Spinal cord (tissue), 9 donors: ENCODE measurements at regions not wholly inside any gene's neighbourhood (a gene's known extent, or its start where the extent isn't known, plus 50 kb on each side); places are given as distances from the start of the nearest gene placed in this dataset.

ENCODE experiments used
- DNase-seq, 6 donors: peaks; one replicate each; pipeline versions ENCODE4 v3.0.0 to v3.0.0-alpha.2; 2013 to 2015; ENCODE audit warnings: low spot score in 6 of 6, low read depth in 4 of 6
- H3K27ac ChIP-seq: one replicate; pipeline ENCODE4 v1.5.1; 2013; ENCODE audit warnings: low read depth, low read length, control low read depth
- H3K27me3 ChIP-seq: one replicate; pipeline ENCODE4 v1.6.1; 2013; ENCODE audit warnings: low read length; ENCODE audit not compliant: control insufficient read depth, insufficient read depth
- H3K36me3 ChIP-seq: one replicate; pipeline ENCODE4 v1.6.1; 2013; ENCODE audit warnings: low read length; ENCODE audit not compliant: control insufficient read depth, insufficient read depth
- H3K4me1 ChIP-seq: one replicate; pipeline ENCODE4 v1.6.1; 2013; ENCODE audit warnings: low read length; ENCODE audit not compliant: control insufficient read depth, insufficient read depth
- H3K4me3 ChIP-seq: one replicate; pipeline ENCODE4 v1.5.1; 2013; ENCODE audit warnings: low read depth, low read length, control low read depth
- H3K9me3 ChIP-seq: one replicate; pipeline ENCODE4 v1.6.1; 2013; ENCODE audit warnings: low read length; ENCODE audit not compliant: control insufficient read depth, insufficient read depth
- WGBS: methylation state at CpG from one replicate; pipeline ENCODE4 v1.1.5; 2013; ENCODE audit warnings: missing lambda C conversion rate; ENCODE audit not compliant: insufficient coverage; 5-methylcytosine and 5-hydroxymethylcytosine counted together
- donor health status: healthy.

DNA sequence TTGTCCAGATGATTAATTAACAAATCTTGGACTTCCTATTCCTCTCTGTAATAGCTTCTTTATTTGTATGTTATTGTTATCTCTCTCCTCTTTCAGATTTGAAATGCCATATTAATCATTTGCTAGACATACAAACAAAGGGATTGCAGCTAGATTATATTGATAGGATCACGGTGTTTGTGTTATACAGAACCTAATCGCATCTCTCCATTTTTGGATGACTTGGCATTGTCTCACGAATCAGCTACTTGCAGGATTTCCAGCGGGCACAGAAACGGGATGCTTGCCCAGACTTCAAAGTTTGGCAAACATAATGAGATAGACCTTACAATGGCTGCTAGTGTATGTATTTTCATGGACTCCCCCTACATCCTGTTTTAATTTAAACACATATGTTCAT lies 368.1 kb downstream of the TLE4 start:
- DNase-seq, result peak; percentile 20 to 93 (median 32)
- Histone ChIP-seq H3K9me3 (no peaks in the 10 kb centered on the region), H3K36me3 (no peaks in the 10 kb centered on the region), H3K4me3 (no peak overlapping the region), H3K27ac (no peak overlapping the region), H3K27me3 (no peaks in the 10 kb centered on the region), H3K4me1 (no peaks in the 10 kb centered on the region)
- WGBS, result no CpG with 5 or more reads among the region's 5 CpGs

DNA sequence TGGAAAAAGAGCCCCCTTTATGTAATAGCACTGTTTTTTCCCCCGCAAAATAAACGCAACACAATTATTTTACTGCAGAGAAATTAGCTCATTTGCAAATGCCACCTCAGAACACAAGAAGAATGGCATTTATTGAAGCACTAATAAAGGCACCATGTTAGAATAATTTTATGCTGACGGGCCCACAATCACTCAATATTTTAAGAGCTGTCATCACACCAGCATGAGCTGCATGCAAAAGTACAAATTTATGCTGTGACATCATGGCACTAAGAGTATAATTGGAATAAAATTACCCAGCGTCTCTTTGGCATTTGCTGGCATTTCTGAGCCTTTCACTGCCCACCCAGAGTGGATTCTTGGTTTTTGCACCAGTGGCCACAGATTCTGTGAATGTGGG lies 364.6 kb downstream of the TLE4 start:
- peak in 2 of 6 donors; percentile 27 to 43 for DNase-seq
- H3K27ac ChIP-seq, result no peak overlapping the region
- no peaks in the 10 kb centered on the region for H3K27me3 ChIP-seq
- WGBS, result 73% methylated on average over 2 of the region's 4 CpGs
- no peaks in the 10 kb centered on the region for H3K9me3 ChIP-seq
- no peak overlapping the region for H3K4me3 ChIP-seq
- no peaks in the 10 kb centered on the region for H3K4me1 ChIP-seq
- H3K36me3 ChIP-seq, result no peaks in the 10 kb centered on the region

DNA sequence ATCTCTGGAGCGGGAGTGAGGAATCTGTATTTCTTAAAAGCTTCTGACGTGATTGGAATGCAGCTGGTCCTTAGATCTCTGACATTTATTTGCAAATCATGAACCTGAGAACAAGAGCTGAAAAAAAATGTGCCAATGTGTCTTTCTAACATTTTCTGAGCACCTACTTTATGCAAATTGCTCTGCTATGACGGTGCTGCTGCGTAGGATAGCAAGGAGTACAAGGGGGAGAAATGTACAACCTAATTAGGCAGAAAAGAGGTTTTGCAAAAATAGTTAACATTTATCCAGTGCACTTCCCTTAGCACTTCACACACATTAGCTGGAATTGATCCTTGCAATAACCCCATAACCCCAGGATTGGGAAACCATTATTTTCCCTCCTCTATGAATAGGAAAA lies 357.5 kb downstream of the TLE4 start:
- no peaks in the 10 kb centered on the region for H3K4me1 ChIP-seq
- 82% methylated on average over 2 of the region's 4 CpGs for WGBS
- H3K36me3 ChIP-seq, result no peaks in the 10 kb centered on the region
- no peaks in the 10 kb centered on the region for H3K27me3 ChIP-seq
- no peak overlapping the region for H3K4me3 ChIP-seq
- DNase-seq, result no peak
- no peak overlapping the region for H3K27ac ChIP-seq
- H3K9me3 ChIP-seq, result no peaks in the 10 kb centered on the region

DNA sequence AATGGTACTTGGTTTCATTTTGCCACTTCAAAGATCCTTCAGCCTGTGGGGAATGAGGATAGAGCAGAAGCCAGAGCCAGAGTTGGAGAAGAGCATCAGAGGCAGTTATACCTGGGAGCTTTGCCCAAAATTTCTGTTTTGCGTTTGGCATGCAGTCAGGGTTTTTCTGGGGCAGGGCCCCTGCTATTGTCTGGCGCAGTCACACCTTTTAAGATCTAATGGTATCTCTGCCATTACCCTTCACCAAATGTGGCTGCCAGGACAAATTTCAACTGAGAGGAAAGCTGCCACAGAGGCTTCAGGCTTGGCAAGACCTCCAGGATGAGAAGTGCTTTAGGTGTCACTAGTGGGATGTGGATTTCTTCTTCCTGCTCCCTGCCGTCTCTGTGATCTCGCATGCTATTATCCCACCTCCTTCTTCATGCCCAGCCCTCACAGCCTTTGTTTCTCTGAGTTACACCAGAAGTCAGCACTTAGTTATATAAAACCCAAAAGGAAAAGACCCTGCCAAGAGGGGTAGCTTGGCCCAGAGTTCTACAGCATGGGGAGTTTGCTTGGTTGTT lies 357.0 kb downstream of the TLE4 start:
- WGBS, result 86% methylated on average over 2 of the region's 4 CpGs
- Histone ChIP-seq H3K4me1 (no peaks in the 10 kb centered on the region), H3K27ac (no peak overlapping the region), H3K36me3 (no peaks in the 10 kb centered on the region), H3K9me3 (no peaks in the 10 kb centered on the region), H3K27me3 (no peaks in the 10 kb centered on the region), H3K4me3 (no peak overlapping the region)
- DNase-seq, result peak in 1 of 6 donors; percentile 47

- H3K27me3 ChIP-seq, result no peaks in the 10 kb centered on the region
- no peak overlapping the region for H3K4me3 ChIP-seq
- H3K9me3 ChIP-seq, result no peaks in the 10 kb centered on the region
- DNase-seq, result no peak
- H3K27ac ChIP-seq, result no peak overlapping the region
- no peaks in the 10 kb centered on the region for H3K36me3 ChIP-seq
- no peaks in the 10 kb centered on the region for H3K4me1 ChIP-seq
Observed at GRCh38 chr9:79925326-79925725, 353.6 kb downstream of the TLE4 start.

GRCh38 chr9:79924836-79925235 lies 353.1 kb downstream of the TLE4 start:
- no peaks in the 10 kb centered on the region for H3K36me3 ChIP-seq
- H3K9me3 ChIP-seq, result no peaks in the 10 kb centered on the region
- no peaks in the 10 kb centered on the region for H3K4me1 ChIP-seq
- no peak overlapping the region for H3K4me3 ChIP-seq
- DNase-seq, result no peak
- WGBS, result 62% methylated on average over 1 of the region's 2 CpGs
- H3K27me3 ChIP-seq, result no peaks in the 10 kb centered on the region
- no peak overlapping the region for H3K27ac ChIP-seq

GRCh38 chr9:79917421-79917820 lies 345.7 kb downstream of the TLE4 start:
- Histone ChIP-seq H3K4me1 (no peaks in the 10 kb centered on the region), H3K9me3 (no peaks in the 10 kb centered on the region), H3K36me3 (no peaks in the 10 kb centered on the region), H3K27ac (no peak overlapping the region), H3K27me3 (no peaks in the 10 kb centered on the region), H3K4me3 (no peak overlapping the region)
- DNase-seq, result peak in 1 of 6 donors; percentile 21
- WGBS, result 84% methylated on average over 4 of the region's 4 CpGs

DNA sequence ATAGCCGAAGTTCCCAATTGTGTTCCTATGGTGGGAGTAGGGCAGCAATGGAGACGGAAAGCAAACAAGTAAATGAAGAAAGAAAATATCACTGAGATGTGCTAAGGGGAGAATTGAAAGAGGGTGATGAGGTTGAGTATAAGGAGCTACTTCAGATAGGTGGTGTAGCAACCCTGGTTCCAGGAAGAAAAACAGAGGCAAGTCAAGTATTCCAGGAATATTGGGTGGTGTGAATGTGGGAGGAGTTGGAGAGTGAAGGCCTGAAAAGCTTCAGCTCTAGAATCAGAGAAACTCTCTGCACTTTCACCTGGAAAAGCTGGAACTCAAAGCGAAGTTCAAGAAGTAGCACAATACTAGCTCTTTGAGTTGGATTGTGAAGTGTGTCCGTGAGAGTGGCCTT lies 342.1 kb downstream of the TLE4 start:
- Histone ChIP-seq H3K9me3 (no peaks in the 10 kb centered on the region), H3K27me3 (no peaks in the 10 kb centered on the region), H3K36me3 (no peaks in the 10 kb centered on the region), H3K4me3 (no peak overlapping the region), H3K4me1 (no peaks in the 10 kb centered on the region), H3K27ac (no peak overlapping the region)
- 100% methylated on average over 2 of the region's 4 CpGs for WGBS
- DNase-seq, result no peak

DNA sequence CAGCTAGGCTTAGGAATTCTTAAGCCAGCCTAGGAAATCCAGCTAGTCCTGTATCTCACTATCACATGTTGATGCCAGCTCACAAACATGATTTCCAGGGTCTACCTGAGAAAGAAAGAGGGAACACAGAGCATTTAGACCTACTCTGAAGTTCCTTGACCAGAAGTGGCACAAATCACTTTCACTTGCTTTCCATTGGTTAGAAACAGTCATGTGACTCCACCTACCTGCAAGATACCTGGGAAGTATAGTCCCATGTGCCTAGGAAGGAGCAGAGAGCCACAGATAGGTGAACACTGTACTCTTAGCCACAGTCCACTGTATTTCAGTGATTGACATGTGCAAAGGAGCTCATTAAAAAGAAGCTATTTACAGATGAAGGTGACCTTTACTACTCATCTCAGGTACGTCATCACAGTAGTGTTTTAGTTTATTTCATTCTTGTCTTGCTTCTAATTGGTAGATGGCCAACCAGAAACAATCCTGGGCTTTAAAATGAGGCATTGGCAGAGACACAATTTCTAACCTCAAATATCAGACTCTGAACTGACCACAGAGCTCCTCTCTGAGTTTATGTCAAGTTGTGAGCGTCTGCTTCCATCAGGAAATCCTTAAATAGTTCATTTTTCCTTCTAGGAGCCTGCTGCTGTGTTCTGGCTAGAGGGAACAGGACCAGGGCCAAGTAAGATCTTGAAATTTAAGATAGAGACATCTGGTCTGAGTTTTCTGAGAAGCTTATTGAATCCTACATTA lies 340.7 kb downstream of the TLE4 start:
- peak in 1 of 6 donors; percentile 55 for DNase-seq
- no CpG with 5 or more reads among the region's 2 CpGs for WGBS
- Histone ChIP-seq H3K4me3 (no peak overlapping the region), H3K27ac (no peak overlapping the region), H3K36me3 (no peaks in the 10 kb centered on the region), H3K9me3 (no peaks in the 10 kb centered on the region), H3K27me3 (no peaks in the 10 kb centered on the region), H3K4me1 (no peaks in the 10 kb centered on the region)

GRCh38 chr9:79911724-79912123 lies 340.0 kb downstream of the TLE4 start:
- no peaks in the 10 kb centered on the region for H3K36me3 ChIP-seq
- no peaks in the 10 kb centered on the region for H3K27me3 ChIP-seq
- no peak overlapping the region for H3K27ac ChIP-seq
- H3K4me1 ChIP-seq, result no peaks in the 10 kb centered on the region
- WGBS, result 97% methylated on average over 11 of the region's 19 CpGs
- no peaks in the 10 kb centered on the region for H3K9me3 ChIP-seq
- no peak for DNase-seq
- no peak overlapping the region for H3K4me3 ChIP-seq
